Glutamatergic neuron (in vitro differentiated cells): ENCODE measurements at regions not wholly inside any gene's neighbourhood (a gene's known extent, or its start where the extent isn't known, plus 50 kb on each side); places are given as distances from the start of the nearest gene placed in this dataset.

ENCODE experiments used
- DNase-seq: peaks from one replicate; pipeline ENCODE4 v3.0.0; 2022
- H3K27ac Mint-ChIP-seq: one replicate; pipeline ENCODE4 v1.8.0; 2020; ENCODE audit warnings: mild to moderate bottlenecking, mixed read lengths, inconsistent platforms; ENCODE audit not compliant: unreplicated experiment
- H3K27me3 Mint-ChIP-seq: one replicate; pipeline ENCODE4 v1.8.0; 2020; ENCODE audit warnings: mild to moderate bottlenecking, moderate library complexity, mixed read lengths, inconsistent platforms; ENCODE audit not compliant: unreplicated experiment
- H3K36me3 Mint-ChIP-seq: one replicate; pipeline ENCODE4 v1.8.0; 2020; ENCODE audit warnings: mild to moderate bottlenecking, mixed read lengths, inconsistent platforms; ENCODE audit not compliant: unreplicated experiment
- H3K4me1 Mint-ChIP-seq: one replicate; pipeline ENCODE4 v1.8.0; 2020; ENCODE audit warnings: mild to moderate bottlenecking, low read depth, mixed read lengths, inconsistent platforms; ENCODE audit not compliant: unreplicated experiment
- H3K4me3 Mint-ChIP-seq: one replicate; pipeline ENCODE4 v1.8.0; 2020; ENCODE audit warnings: mild to moderate bottlenecking, mixed read lengths, inconsistent platforms; ENCODE audit not compliant: unreplicated experiment
- H3K9me3 Mint-ChIP-seq: one replicate; pipeline ENCODE4 v1.8.0; 2020; ENCODE audit warnings: mild to moderate bottlenecking, moderate library complexity, mixed read lengths, inconsistent platforms; ENCODE audit not compliant: unreplicated experiment
- CTCF ChIP-seq: fragments of 200-600 bp; sonication (generic); IDR thresholded peaks from one replicate; pipeline ENCODE4 v1.5.0; 2021; ENCODE audit not compliant: partially characterized antibody, unreplicated experiment

- TF ChIP-seq CTCF: no peak
Measured at GRCh38 chr6:93624408-93624807, 205.0 kb upstream of the EPHA7 start.

GRCh38 chr6:93621442-93621841 lies 202.1 kb upstream of the EPHA7 start:
- no peak for TF ChIP-seq CTCF
- H3K36me3 Mint-ChIP-seq: no peaks in the 10 kb centered on the region
- H3K27ac Mint-ChIP-seq: no peak overlapping the region
- no peaks in the 10 kb centered on the region for H3K9me3 Mint-ChIP-seq
- H3K4me1 Mint-ChIP-seq: peaks cover 3% of the 10 kb centered on the region
- DNase-seq: no peak
- no peaks in the 10 kb centered on the region for H3K27me3 Mint-ChIP-seq
- H3K4me3 Mint-ChIP-seq: no peak overlapping the region

More at GRCh38 chr6:93624408-93624807, 205.0 kb upstream of the EPHA7 start:
- peak; percentile 50 for DNase-seq
- H3K27ac Mint-ChIP-seq: no peak overlapping the region
- H3K4me1 Mint-ChIP-seq: peaks cover 3% of the 10 kb centered on the region
- H3K36me3 Mint-ChIP-seq: no peaks in the 10 kb centered on the region
- no peaks in the 10 kb centered on the region for H3K9me3 Mint-ChIP-seq
- no peaks in the 10 kb centered on the region for H3K27me3 Mint-ChIP-seq
- H3K4me3 Mint-ChIP-seq: no peak overlapping the region

- no peaks in the 10 kb centered on the region for H3K4me1 Mint-ChIP-seq
- no peaks in the 10 kb centered on the region for H3K36me3 Mint-ChIP-seq
Measured at GRCh38 chr6:93604951-93605350, 185.6 kb upstream of the EPHA7 start.

GRCh38 chr6:93592417-93592816 lies 173.1 kb upstream of the EPHA7 start:
- H3K9me3 Mint-ChIP-seq: no peaks in the 10 kb centered on the region
- H3K4me3 Mint-ChIP-seq: no peak overlapping the region
- H3K4me1 Mint-ChIP-seq: no peaks in the 10 kb centered on the region
- no peak for TF ChIP-seq CTCF
- DNase-seq: no peak
- no peaks in the 10 kb centered on the region for H3K27me3 Mint-ChIP-seq
- H3K27ac Mint-ChIP-seq: no peak overlapping the region
- peaks cover 4% of the 10 kb centered on the region for H3K36me3 Mint-ChIP-seq

More at GRCh38 chr6:93604951-93605350, 185.6 kb upstream of the EPHA7 start:
- no peak overlapping the region for H3K4me3 Mint-ChIP-seq
- peaks cover 2% of the 10 kb centered on the region for H3K27me3 Mint-ChIP-seq
- no peak overlapping the region for H3K27ac Mint-ChIP-seq
- TF ChIP-seq CTCF: no peak
- H3K9me3 Mint-ChIP-seq: no peaks in the 10 kb centered on the region
- no peak for DNase-seq

- Mint-ChIP-seq H3K36me3 (peaks cover 4% of the 10 kb centered on the region), H3K4me1 (no peaks in the 10 kb centered on the region), H3K27ac (no peak overlapping the region), H3K9me3 (no peaks in the 10 kb centered on the region), H3K27me3 (no peaks in the 10 kb centered on the region), H3K4me3 (no peak overlapping the region)
- DNase-seq: no peak
- TF ChIP-seq CTCF: no peak
Measured at GRCh38 chr6:93586306-93586705, 166.9 kb upstream of the EPHA7 start.
